ENCODE measurements at regions not wholly inside any gene's neighbourhood (a gene's known extent, or its start where the extent isn't known, plus 50 kb on each side); places are given as distances from the start of the nearest gene placed in this dataset.
A peak's percentile ranks its signal among the peaks of the same experiment; 100 is the strongest.

DNA sequence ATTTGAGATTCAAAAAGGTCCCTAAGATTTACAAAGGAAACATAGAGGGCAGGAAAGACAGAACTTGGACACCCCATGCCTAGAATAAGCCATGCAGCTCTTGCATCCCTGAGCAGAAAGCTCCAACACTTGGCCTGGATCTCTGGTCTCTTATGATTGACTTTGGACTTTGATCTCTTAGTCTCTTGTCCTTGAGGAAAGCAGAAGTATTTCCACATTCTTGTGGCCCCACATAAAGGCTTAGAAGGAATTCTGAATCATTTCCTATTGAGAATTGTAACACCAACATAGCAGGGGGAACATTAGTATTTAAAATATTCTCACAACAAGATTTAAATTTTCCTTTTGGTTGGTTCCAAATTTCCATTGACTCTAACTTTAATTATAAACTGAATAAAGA is 283.7 kb upstream of the PRKD1 start:
- TF ChIP-seq, protein P1, sequence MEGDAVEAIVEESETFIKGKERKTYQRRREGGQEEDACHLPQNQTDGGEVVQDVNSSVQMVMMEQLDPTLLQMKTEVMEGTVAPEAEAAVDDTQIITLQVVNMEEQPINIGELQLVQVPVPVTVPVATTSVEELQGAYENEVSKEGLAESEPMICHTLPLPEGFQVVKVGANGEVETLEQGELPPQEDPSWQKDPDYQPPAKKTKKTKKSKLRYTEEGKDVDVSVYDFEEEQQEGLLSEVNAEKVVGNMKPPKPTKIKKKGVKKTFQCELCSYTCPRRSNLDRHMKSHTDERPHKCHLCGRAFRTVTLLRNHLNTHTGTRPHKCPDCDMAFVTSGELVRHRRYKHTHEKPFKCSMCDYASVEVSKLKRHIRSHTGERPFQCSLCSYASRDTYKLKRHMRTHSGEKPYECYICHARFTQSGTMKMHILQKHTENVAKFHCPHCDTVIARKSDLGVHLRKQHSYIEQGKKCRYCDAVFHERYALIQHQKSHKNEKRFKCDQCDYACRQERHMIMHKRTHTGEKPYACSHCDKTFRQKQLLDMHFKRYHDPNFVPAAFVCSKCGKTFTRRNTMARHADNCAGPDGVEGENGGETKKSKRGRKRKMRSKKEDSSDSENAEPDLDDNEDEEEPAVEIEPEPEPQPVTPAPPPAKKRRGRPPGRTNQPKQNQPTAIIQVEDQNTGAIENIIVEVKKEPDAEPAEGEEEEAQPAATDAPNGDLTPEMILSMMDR (IDR thresholded peaks at IDR 0.05) = no peak
- Histone ChIP-seq H3K9me3 (ENCODE audit: control insufficient read depth, low read length) (no peaks in the 10 kb centered on the region), H3K27me3 (ENCODE audit: control insufficient read depth, insufficient read depth, low read length) (no peaks in the 10 kb centered on the region), H2AFZ (no peak overlapping the region), H3K4me2 (ENCODE audit: low read length) (no peak overlapping the region), H3K79me2 (no peaks in the 10 kb centered on the region), H3K36me3 (ENCODE audit: control insufficient read depth, insufficient read depth, low read length) (no peaks in the 10 kb centered on the region), H3K4me1 (peaks cover 9% of the 10 kb centered on the region), H3K27ac (no peak overlapping the region), H3K9ac (no peak overlapping the region), H3K4me3 (ENCODE audit: low read depth, low read length) (no peak overlapping the region)

DNA sequence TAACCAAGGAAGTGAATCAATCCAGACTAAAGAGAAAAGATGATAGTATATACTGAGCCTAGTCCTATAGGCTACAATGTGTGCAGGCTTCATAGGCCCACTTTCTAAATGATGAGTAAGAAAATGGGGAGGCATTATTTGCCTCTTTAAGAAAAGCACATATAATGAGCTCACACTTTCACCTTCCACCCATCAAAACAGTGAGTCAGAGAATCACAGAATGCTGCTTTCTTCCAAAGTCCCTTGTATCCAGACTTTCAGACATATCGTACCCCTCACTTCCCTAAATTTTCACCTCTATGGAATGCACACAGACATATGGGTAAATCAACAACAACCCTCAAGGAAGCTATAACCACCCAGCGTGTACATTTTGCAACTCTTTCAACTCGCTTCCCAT is 286.4 kb upstream of the PRKD1 start:
- Histone ChIP-seq H3K79me2 (no peaks in the 10 kb centered on the region), H3K9me3 (ENCODE audit: control insufficient read depth, low read length) (no peaks in the 10 kb centered on the region), H3K4me3 (ENCODE audit: low read depth, low read length) (no peak overlapping the region), H3K4me1 (peaks cover 9% of the 10 kb centered on the region), H2AFZ (no peak overlapping the region), H3K36me3 (ENCODE audit: control insufficient read depth, insufficient read depth, low read length) (no peaks in the 10 kb centered on the region), H3K9ac (no peak overlapping the region), H3K27me3 (ENCODE audit: control insufficient read depth, insufficient read depth, low read length) (no peaks in the 10 kb centered on the region), H3K4me2 (ENCODE audit: low read length) (no peak overlapping the region), H3K27ac (no peak overlapping the region)
- TF ChIP-seq, protein P1 (IDR thresholded peaks at IDR 0.05) = no peak

DNA sequence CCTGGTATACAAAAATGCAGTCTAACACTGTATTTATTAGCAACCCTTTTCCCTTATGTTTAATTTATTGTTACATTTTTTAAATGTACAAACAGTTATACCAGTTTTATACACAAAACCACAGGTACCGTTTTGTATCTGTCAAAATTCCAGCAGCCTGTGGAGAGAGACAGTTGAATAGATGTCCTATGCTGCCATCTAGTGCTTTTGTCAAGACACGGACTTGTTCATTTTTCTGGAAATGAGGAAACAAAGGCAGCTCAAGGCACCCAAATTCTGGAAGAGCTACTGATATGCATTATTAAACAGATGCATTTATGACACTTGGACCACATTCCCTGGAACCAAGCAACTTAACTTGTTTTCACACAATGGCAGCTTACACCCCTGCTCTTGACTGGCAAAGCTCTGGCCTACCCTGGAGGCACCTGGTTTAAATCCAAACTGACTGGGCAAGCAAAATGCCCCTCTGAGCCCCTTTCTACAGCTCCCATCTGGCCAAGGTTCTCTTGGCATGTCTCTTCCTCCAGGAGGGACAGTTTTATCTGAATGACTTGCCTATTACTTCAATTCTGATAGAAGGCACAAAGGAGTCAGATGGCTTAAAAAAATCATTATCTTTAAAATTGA is 286.9 kb upstream of the PRKD1 start:
- TF ChIP-seq, protein P1 (IDR thresholded peaks at IDR 0.05) = peak; percentile 57
- H3K4me1 ChIP-seq = peaks cover 9% of the 10 kb centered on the region
- no peaks in the 10 kb centered on the region for H3K36me3 ChIP-seq (ENCODE audit: control insufficient read depth, insufficient read depth, low read length)
- no peaks in the 10 kb centered on the region for H3K9me3 ChIP-seq (ENCODE audit: control insufficient read depth, low read length)
- no peak overlapping the region for H3K4me2 ChIP-seq (ENCODE audit: low read length)
- H3K79me2 ChIP-seq = no peaks in the 10 kb centered on the region
- no peak overlapping the region for H2AFZ ChIP-seq
- H3K9ac ChIP-seq = no peak overlapping the region
- H3K27ac ChIP-seq = no peak overlapping the region
- H3K27me3 ChIP-seq (ENCODE audit: control insufficient read depth, insufficient read depth, low read length) = no peaks in the 10 kb centered on the region
- H3K4me3 ChIP-seq (ENCODE audit: low read depth, low read length) = no peak overlapping the region

DNA sequence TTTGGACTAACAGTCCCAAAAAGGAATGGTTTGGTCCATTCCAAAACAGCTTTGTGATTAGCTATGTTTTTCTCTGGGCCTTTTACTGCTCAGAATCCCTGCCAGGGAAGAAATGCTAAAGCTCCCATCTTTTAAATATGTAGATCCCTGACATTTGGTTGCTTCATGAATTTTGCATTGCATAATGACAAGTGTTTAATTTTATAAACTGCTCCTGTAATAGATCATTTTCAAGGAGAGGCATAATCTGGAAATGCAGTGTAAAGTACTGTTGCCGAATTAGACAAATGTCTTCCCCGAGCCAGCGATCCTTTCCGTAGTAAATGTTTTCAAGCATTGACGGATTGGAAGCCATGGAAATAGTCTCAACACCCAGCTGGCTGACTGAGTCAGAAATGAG is 291.3 kb upstream of the PRKD1 start:
- H3K4me2 ChIP-seq (ENCODE audit: low read length) = no peak overlapping the region
- H3K79me2 ChIP-seq = no peaks in the 10 kb centered on the region
- no peak overlapping the region for H3K9ac ChIP-seq
- no peaks in the 10 kb centered on the region for H3K9me3 ChIP-seq (ENCODE audit: control insufficient read depth, low read length)
- no peak overlapping the region for H3K27ac ChIP-seq
- TF ChIP-seq, protein P1 (IDR thresholded peaks at IDR 0.05) = no peak
- H2AFZ ChIP-seq = no peak overlapping the region
- no peaks in the 10 kb centered on the region for H3K36me3 ChIP-seq (ENCODE audit: control insufficient read depth, insufficient read depth, low read length)
- no peaks in the 10 kb centered on the region for H3K27me3 ChIP-seq (ENCODE audit: control insufficient read depth, insufficient read depth, low read length)
- no peak overlapping the region for H3K4me3 ChIP-seq (ENCODE audit: low read depth, low read length)
- H3K4me1 ChIP-seq = peaks cover 26% of the 10 kb centered on the region

- H2AFZ ChIP-seq = peak overlapping the region; percentile 25
- no peak overlapping the region for H3K4me2 ChIP-seq (ENCODE audit: low read length)
- H3K79me2 ChIP-seq = no peaks in the 10 kb centered on the region
- H3K4me3 ChIP-seq (ENCODE audit: low read depth, low read length) = no peak overlapping the region
- TF ChIP-seq, protein P1 (IDR thresholded peaks at IDR 0.05) = no peak
- H3K27me3 ChIP-seq (ENCODE audit: control insufficient read depth, insufficient read depth, low read length) = no peaks in the 10 kb centered on the region
- H3K9me3 ChIP-seq (ENCODE audit: control insufficient read depth, low read length) = no peaks in the 10 kb centered on the region
- no peaks in the 10 kb centered on the region for H3K36me3 ChIP-seq (ENCODE audit: control insufficient read depth, insufficient read depth, low read length)
- no peak overlapping the region for H3K27ac ChIP-seq
- H3K9ac ChIP-seq = no peak overlapping the region
- H3K4me1 ChIP-seq = peaks cover 32% of the 10 kb centered on the region
Observed at GRCh38 chr14:30221546-30221945, 293.9 kb upstream of the PRKD1 start.
